HG02840 (cell line): ENCODE measurements at regions not wholly inside any gene's neighbourhood (a gene's known extent, or its start where the extent isn't known, plus 50 kb on each side); places are given as distances from the start of the nearest gene placed in this dataset.

Source experiments
- ATAC-seq: cut with Tn5 transposase; IDR thresholded peaks from one replicate; pipeline ENCODE4 v1.9.1; 2021; ENCODE audit warnings: mild to moderate bottlenecking, moderate library complexity, moderate number of reproducible peaks; ENCODE audit not compliant: unreplicated experiment, low FRiP score

DNA sequence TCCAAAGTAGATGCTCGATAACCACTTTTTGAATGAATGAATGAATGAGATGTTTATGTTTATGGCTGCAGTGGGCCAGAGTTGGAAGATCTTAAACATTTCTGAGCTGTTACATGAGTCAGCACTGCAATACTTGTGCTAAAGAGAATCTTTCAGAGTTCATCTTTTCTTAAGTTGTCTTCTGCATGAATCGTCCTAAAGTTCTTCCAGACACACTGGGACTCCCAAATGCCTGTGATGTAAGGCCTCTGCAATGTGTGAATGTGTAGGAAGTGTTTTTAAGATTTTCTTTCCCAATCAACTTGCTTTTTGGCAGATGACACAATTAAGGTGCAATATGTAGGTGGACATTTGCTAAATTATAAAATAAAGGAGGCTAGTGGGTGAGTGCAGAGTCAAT lies 50.3 kb upstream of the TRIM9 start:
- no peak for ATAC-seq

DNA sequence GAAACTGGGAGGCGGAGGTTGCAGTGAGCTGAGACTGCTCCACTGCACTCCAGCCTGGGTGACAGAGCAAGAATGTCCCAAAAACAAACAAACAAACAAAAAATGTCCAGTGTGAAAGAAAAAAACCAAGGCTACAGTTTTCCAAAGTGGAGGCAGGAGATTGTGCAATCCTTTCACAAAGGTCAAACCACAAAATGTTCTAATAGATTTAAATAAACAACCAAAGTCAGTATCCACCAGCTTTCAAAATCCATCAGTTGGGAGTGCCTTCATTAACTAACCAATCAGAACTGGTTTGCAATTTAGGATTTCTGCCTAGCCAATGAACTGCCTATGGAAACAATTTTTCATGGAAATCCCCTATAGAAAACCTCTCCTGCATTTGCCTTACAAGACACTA lies 52.3 kb upstream of the TRIM9 start:
- no peak for ATAC-seq

DNA sequence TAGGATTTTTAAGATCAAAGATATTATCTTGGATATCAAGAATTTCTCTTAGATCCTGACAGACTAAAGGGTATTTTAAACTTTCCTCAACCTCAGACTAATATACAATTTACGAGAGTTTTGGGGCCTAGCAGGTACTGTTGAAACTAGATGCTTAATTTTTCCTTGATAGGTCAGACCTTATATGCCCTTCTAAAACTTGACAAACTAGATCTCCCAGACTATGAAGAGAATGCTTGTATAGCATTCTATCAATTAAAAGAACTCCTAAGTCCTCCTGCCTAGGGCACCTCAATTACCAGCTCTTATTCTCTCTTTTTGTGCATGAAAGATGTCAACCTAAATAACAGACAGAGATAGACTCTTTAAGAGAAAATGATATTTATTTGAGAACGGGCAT lies 60.4 kb upstream of the TRIM9 start:
- no peak for ATAC-seq

DNA sequence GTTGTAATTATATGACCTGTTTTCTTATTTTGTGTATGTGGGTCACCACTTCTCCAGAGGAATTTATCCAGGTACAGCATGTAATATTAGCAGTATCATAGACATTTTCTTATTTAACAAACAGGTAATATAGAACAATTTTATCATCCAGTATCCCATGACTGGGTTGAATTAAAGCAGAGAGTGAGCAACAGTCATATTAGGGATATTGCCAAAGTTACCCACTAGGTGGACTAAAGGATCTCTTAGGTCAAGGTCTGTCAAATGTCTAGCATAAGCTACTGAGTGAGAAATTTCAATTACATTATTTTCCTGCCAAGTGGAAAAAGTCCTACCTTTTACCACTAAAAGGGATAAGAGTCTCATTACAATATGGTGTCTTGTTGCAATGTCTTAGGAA lies 62.1 kb upstream of the TRIM9 start:
- no peak for ATAC-seq

DNA sequence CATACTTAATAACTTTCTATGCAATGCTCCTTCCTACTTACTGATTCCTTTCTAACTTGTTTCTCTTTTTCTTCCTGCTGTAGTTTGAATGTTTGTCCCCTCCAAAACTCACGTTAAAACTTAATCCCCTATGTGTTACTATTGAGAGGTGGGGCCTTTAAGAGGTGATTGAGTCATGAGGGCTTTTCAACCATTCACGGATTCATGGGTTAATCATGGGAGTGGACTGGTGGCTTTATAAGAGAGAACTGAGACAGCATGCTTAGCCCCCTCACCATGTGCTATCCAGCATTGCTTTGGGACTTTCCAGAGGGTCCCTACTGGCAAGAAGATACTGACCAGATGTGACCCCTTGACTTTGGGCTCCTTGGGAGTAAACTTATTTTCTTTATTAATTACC lies 66.0 kb upstream of the TRIM9 start:
- no peak for ATAC-seq

DNA sequence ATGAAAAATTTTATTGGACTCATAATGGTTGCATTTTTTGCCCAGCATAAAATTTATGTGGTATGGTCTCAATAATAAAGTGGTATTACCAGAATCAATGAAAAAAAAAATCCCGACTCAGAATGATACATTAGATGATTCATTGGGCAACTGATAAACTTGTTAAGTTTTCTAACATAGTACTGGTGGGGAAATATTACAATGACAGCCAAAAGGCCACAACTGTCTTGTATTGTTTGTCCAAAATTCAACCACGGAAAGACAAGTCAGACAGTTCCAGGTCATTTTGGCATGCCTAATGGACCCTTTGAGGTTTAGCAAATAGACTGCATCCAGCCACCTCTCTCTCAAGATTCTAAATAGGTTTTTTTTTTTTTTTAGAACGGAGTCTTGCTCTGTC lies 70.5 kb upstream of the TRIM9 start:
- ATAC-seq: no peak

DNA sequence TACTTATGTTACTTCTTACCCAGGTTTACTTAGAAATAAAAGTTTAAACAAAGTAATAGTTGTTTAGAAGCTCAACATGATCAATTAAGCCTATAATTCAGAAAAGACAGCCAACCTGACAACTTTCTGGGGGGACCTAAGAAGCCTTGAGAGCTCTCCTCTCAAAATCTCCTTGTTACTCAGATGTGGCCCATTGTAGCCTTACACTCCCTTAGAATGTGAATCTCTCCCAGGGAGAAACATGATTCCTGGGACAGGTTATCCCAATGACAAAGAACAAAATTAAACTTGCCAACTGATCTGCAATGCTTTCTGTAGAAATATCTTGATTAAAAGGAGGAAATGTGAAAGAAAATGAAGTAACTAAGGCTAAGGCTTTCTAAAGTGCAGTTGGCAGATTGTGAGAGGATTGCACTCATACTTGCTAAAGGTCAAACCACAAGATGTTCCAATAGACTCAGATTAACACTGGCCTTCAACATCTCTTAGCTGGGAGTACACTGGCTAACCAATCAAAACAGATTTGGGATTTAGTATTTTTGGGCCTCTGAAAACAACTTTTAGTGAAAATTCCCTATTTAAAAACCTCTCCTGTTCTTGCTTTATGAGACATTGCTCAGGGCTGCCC lies 72.3 kb upstream of the TMX1 start:
- ATAC-seq: no peak

DNA sequence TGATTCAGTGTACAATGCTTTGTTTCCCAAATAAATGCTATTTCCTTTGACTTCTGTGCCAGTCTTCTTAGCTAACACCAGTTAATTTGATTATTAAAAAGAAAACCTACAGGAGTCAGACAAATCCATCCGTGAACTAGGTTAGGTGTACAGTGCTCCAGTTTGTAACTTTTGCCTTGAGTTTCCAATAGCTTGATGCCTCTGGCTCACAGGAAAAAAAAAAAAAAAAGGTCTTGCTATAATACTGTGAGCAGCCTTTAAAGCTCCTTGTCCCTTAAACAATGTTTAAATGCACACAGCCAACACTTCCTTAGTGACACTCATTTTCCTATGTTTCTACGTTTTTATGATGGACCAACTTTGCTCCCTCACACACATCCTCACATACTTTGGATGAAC lies 71.8 kb upstream of the TMX1 start:
- no peak for ATAC-seq

DNA sequence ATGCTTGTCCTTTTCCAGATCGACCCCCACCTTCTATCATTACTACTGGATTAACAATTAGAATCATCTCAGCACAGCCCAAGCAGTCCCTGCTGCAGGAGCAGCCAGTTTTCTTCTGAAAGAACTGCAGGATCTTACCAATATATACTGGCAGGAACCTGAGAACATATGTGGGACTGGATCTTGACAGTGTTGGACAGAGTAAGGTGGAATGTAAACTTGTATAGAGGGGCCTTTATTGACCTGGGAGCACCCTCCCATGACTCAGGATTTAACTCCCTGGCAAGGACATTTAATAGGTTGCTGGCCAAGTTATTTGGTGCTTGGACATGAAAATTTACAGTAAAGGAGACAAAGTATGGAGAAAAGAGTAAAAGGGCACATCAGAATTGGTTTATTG lies 66.2 kb upstream of the TMX1 start:
- no peak for ATAC-seq

DNA sequence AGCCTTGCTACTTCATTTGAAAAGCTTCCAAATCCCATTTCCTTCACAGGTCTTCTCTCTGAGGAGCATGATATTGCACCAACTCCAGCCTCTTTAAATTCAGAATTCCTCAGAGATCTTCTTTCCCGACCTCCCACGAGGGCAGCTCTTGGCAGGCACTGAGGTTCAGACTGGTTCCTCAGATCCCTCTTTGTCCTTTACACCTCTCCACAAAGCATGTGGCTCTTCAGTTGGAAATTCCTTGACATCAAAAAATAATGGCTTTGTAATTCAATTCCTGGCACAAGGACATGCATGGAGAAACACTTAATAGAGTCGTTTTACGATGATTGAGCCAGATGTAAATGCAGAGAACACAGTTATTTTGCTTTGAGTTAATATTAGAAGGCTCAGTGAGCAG lies 63.2 kb upstream of the TMX1 start:
- no peak for ATAC-seq

DNA sequence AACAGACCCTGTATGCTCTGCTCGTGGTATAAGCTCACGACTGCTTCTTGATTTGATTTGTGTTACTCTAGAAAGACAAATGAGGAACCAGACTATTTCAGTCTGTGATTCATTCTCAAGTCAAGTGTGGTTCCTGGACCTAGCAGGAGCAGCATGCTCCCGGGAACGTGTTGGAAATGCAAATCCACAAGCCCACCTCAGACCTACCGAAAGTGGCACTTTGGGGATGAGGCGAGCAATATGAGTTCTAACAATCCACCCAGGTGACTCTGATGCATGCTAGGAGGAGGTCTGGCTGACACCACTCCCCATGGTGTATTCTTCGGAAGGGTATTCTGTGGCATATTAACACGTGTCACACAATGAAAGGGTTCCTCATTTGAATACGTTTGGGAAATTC lies 59.5 kb upstream of the TMX1 start:
- ATAC-seq: peak; percentile 76

DNA sequence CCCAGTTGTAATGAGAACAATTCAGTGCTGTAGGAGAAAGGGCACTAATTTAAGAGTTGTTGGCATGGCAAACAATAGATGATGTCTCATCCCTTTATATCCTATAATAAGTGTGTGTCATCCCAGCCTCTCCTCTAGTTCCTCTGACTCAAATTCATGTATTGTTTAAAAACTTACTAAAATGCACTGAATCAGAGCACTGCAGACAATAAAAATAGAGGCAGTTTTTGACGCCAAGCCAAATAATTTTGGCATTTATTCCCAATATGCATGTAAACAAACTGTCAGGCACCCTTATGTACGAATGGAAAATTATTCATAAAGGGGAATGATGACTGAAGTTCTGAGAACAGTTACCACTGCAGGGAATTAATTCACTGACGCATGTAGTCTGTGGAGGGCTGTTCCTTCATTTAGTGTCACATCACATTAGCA lies 57.9 kb upstream of the TMX1 start:
- ATAC-seq: no peak

DNA sequence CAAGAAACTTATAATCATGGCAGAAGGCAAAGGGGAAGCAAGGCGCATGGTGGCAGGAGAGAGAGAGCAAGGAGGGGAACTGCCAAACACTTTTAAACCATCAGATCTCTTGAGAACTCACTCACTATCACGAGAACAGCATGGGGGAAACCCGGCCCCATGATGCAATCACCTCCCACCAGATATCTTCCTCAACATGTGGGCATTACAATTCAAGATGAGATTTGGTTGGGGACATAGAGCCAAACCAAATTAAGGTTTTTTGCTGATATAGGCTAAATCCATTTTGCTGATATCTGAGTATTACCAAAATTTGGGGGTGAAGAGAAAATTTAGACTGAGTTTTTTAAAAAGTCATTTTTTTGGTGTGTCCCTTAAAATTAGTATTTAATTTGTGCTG lies 54.9 kb upstream of the TMX1 start:
- no peak for ATAC-seq

DNA sequence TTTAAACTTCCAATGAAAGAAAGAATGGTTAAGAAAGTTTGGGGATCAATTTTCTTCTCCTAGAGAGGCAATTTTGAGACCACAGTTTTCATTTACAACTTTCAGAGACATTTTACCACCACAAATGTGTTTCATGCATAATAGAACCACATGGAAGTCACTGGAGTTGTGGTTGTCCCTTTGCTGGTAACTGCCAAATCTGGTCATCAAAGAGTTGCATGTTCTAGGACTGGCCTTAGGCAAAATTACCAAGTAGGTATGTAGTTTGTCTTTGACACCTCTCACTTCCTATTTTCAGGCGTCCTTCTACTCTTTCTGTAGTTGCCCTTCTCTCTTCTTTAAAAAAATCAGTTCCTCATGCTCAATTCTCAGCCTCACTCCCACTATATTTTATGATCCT lies 54.3 kb upstream of the TMX1 start:
- peak; percentile 72 for ATAC-seq

DNA sequence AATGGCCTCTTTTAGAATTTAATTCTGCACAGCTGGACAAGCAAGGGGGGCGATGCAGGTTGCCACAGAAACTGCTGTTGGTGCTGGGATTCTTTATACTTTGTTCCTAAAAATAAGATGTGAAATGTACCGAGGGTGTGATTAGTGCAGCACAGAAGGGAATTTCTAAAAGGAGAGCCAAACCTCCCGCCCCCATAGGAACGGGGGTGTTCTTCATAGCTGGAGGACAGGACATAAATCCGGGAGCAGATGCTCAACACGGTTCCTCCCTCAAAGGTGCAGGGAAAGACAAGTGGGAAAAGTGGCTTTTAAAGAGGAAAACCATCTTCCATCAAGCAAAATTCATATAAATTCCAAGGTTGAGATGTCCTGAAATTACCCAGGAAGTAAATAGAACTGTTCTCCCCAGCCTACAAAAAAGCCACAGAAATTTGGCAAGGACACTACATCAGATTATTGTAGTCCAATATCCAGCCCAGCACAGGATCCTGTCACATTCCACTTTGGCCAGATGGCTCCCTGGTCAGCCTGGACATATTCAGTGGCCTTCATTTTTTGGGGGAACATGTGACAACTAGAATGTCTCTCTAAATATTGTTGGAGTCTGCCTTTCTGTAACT lies 51.4 kb upstream of the TMX1 start:
- no peak for ATAC-seq

DNA sequence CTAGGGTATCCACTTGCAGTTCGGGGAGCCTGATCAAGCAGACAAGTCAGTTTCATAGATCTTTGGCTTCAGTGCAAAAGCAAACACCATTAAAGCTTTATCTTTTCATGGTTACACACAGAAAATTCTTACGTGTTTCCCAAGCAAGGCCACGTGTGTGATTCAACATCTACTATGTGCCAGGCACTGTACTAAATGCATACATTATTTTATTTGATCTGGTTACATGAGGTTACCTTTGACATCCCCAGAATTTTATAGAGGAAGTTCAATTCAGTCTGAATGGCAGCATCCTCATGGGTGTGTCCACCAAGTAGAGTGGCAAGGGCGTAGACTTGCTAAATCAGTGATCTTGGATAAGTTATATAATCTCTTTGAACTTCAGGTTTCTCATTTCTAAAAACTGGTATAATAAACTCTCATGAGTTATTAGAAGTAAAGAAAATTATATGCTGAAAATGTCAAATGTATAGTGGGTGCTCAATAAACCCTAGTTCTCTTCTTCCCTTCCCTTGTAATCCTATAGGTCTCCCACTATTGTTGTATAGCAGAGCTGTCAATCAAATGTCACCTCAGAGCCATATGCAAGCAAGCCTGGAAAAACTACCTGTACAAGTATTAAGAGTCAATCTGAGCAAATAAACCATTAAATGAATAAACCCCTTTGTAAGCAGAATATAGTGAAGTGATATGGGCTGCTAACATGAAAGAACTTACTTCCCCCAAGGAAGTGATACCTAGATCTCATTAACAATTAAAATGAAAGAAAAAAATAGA lies 50.3 kb upstream of the TMX1 start:
- ATAC-seq: no peak
